ENCODE measurements at regions not wholly inside any gene's neighbourhood (a gene's known extent, or its start where the extent isn't known, plus 50 kb on each side); places are given as distances from the start of the nearest gene placed in this dataset.

GRCh38 chr1:56329970-56330369 is 249.4 kb downstream of the PLPP3 start:
- no peak for DNase-seq
- no peak overlapping the region for H3K27ac ChIP-seq
- in situ Hi-C loops (cut with HindIII; ENCODE audit: low pct_ligation_motif_present, low sequenced_read_pairs), result no loop called here
- H3K36me3 ChIP-seq (replicated peaks), result no peaks in the 10 kb centered on the region
- H3K27me3 ChIP-seq (replicated peaks), result no peaks in the 10 kb centered on the region
- H3K4me3 ChIP-seq (ENCODE audit: low read depth, low read length), result no peak overlapping the region
- TF ChIP-seq CTCF (IDR thresholded peaks at IDR 0.05; ENCODE audit: low read depth, low read length, missing control alignments), result no peak

- Histone ChIP-seq H3K4me3 (ENCODE audit: low read depth, low read length) (no peak overlapping the region), H3K36me3 (replicated peaks) (no peaks in the 10 kb centered on the region), H3K27ac (no peak overlapping the region), H3K27me3 (replicated peaks) (no peaks in the 10 kb centered on the region)
- in situ Hi-C loops (cut with HindIII; ENCODE audit: low pct_ligation_motif_present, low sequenced_read_pairs), result no loop called here
- no peak for TF ChIP-seq CTCF (IDR thresholded peaks at IDR 0.05; ENCODE audit: low read depth, low read length, missing control alignments)
- no peak for DNase-seq
These were observed 252.2 kb downstream of the PLPP3 start for GRCh38 chr1:56327195-56327594.

GRCh38 chr1:56326056-56326455 is 253.3 kb downstream of the PLPP3 start:
- Histone ChIP-seq H3K27ac (no peak overlapping the region), H3K27me3 (replicated peaks) (no peaks in the 10 kb centered on the region), H3K4me3 (ENCODE audit: low read depth, low read length) (no peak overlapping the region), H3K36me3 (replicated peaks) (no peaks in the 10 kb centered on the region)
- DNase-seq, result no peak
- in situ Hi-C loops (cut with HindIII; ENCODE audit: low pct_ligation_motif_present, low sequenced_read_pairs), result no loop called here
- no peak for TF ChIP-seq CTCF (IDR thresholded peaks at IDR 0.05; ENCODE audit: low read depth, low read length, missing control alignments)

GRCh38 chr1:56324504-56324903 is 254.9 kb downstream of the PLPP3 start:
- in situ Hi-C loops (cut with HindIII; ENCODE audit: low pct_ligation_motif_present, low sequenced_read_pairs), result no loop called here
- Histone ChIP-seq H3K27me3 (replicated peaks) (no peaks in the 10 kb centered on the region), H3K27ac (no peak overlapping the region), H3K4me3 (ENCODE audit: low read depth, low read length) (no peak overlapping the region), H3K36me3 (replicated peaks) (no peaks in the 10 kb centered on the region)
- DNase-seq, result no peak
- no peak for TF ChIP-seq CTCF (IDR thresholded peaks at IDR 0.05; ENCODE audit: low read depth, low read length, missing control alignments)

GRCh38 chr1:56322211-56322610 is 257.2 kb downstream of the PLPP3 start:
- no peak overlapping the region for H3K27ac ChIP-seq
- no peak for DNase-seq
- H3K4me3 ChIP-seq (ENCODE audit: low read depth, low read length), result no peak overlapping the region
- H3K27me3 ChIP-seq (replicated peaks), result no peaks in the 10 kb centered on the region
- TF ChIP-seq CTCF (IDR thresholded peaks at IDR 0.05; ENCODE audit: low read depth, low read length, missing control alignments), result no peak
- H3K36me3 ChIP-seq (replicated peaks), result no peaks in the 10 kb centered on the region
- in situ Hi-C loops (cut with HindIII; ENCODE audit: low pct_ligation_motif_present, low sequenced_read_pairs), result no loop called here

- Histone ChIP-seq H3K4me3 (ENCODE audit: low read depth, low read length) (no peak overlapping the region), H3K27ac (no peak overlapping the region), H3K27me3 (replicated peaks) (no peaks in the 10 kb centered on the region), H3K36me3 (replicated peaks) (no peaks in the 10 kb centered on the region)
- DNase-seq, result no peak
- in situ Hi-C loops (cut with HindIII; ENCODE audit: low pct_ligation_motif_present, low sequenced_read_pairs), result no loop called here
- no peak for TF ChIP-seq CTCF (IDR thresholded peaks at IDR 0.05; ENCODE audit: low read depth, low read length, missing control alignments)
These were observed 258.2 kb downstream of the PLPP3 start for GRCh38 chr1:56321150-56321490.
